ENCODE measurements at regions not wholly inside any gene's neighbourhood (a gene's known extent, or its start where the extent isn't known, plus 50 kb on each side); places are given as distances from the start of the nearest gene placed in this dataset.

DNA sequence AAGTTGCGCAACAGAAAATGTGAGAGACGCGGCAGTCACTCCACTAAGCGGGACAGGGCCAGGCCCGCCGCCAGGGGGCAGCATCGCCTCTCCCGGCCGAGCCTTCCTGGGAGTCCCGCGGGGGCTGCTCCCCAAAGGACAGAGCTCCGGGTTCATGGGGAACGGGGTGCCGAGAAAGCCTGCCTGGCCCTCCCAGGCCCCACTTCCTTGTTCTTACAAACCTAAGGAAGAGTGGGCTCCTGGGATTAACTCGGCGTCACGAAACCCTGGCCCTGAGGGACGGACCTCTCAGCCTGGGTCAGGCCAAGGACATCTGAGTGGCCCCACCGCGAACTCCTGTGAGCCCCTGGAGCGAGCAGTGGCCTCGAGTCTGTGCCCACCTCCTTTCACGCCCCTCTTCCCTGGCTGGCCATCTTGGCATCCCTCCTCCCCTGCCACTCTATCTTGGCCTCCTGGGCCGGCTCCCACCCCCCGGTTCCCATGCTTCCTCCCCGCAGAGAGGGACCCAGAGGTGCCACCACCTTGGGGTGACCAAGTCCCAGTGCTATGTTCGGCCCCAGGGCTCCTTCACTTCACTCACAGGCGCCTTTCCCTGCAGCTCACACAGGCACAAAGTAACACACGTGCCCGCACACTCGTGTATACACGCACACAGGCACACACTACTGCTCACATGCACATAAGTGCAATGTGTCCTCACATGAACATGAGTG is 99.9 kb upstream of the FGF3 start:
- Histone ChIP-seq H3K4me1 (ENCODE audit: control insufficient read depth in 1 of 2, insufficient read depth in 2 of 2, low read length in 2 of 2) (peaks cover 4 to 15% of the 10 kb centered on the region in 2 donors), H3K9ac (ENCODE audit: low read depth in 1 of 2, low read length in 2 of 2) (no peak overlapping the region), H3K27ac (ENCODE audit: low read depth, low read length) (no peak overlapping the region), H3K4me3 (ENCODE audit: low read depth in 1 of 2, low read length in 2 of 2) (no peak overlapping the region), H3K36me3 (ENCODE audit: control insufficient read depth in 1 of 2, insufficient read depth in 2 of 2, low read length in 2 of 2) (no peaks in the 10 kb centered on the region), H3K9me3 (ENCODE audit: control insufficient read depth in 1 of 2, low read length in 2 of 2) (no peaks in the 10 kb centered on the region), H3K27me3 (ENCODE audit: control insufficient read depth in 1 of 2, insufficient read depth in 2 of 2, low read length in 2 of 2) (peaks cover 7 to 20% of the 10 kb centered on the region in 2 donors)

DNA sequence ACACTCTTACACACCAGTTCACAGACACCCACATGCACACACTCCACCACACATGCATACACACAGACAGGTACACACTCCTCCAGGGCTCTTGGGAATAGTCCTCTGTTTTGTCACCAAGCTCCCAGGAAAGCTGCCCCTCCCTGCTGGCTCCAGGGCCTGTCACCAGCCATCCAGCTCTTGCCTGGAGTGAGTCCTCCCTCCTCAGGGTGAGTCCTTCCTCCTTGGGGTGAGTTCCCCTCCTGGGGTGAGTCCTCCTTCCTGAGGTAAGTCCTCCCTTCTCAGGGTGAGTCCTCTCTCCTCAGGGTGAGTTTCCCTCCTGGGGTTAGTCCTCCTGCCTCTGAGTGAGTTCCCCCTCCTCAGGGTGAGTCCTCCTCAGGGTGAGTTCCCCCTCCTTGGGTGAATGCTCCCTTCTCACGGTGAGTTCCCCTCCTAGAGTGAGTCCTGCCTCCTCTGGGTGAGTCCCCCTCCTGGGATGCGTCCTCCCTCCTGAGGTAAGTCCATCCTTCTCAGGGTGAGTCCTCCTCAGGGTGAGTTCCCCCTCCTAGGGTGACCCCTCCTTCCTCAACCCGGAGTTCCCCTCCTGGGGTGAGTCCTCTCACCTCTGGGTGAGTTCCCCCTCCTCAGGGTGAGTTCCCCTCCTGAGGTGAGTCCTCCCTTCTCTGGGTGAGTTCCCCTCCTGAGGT is 100.6 kb upstream of the FGF3 start:
- H3K27ac ChIP-seq (ENCODE audit: low read depth, low read length): no peak overlapping the region
- no peaks in the 10 kb centered on the region for H3K9me3 ChIP-seq (ENCODE audit: control insufficient read depth in 1 of 2, low read length in 2 of 2)
- no peak overlapping the region for H3K4me3 ChIP-seq (ENCODE audit: low read depth in 1 of 2, low read length in 2 of 2)
- H3K36me3 ChIP-seq (ENCODE audit: control insufficient read depth in 1 of 2, insufficient read depth in 2 of 2, low read length in 2 of 2): no peaks in the 10 kb centered on the region
- H3K4me1 ChIP-seq (ENCODE audit: control insufficient read depth in 1 of 2, insufficient read depth in 2 of 2, low read length in 2 of 2): peaks cover 4 to 15% of the 10 kb centered on the region in 2 donors
- H3K9ac ChIP-seq (ENCODE audit: low read depth in 1 of 2, low read length in 2 of 2): no peak overlapping the region
- peaks cover 12 to 20% of the 10 kb centered on the region in 2 donors for H3K27me3 ChIP-seq (ENCODE audit: control insufficient read depth in 1 of 2, insufficient read depth in 2 of 2, low read length in 2 of 2)

DNA sequence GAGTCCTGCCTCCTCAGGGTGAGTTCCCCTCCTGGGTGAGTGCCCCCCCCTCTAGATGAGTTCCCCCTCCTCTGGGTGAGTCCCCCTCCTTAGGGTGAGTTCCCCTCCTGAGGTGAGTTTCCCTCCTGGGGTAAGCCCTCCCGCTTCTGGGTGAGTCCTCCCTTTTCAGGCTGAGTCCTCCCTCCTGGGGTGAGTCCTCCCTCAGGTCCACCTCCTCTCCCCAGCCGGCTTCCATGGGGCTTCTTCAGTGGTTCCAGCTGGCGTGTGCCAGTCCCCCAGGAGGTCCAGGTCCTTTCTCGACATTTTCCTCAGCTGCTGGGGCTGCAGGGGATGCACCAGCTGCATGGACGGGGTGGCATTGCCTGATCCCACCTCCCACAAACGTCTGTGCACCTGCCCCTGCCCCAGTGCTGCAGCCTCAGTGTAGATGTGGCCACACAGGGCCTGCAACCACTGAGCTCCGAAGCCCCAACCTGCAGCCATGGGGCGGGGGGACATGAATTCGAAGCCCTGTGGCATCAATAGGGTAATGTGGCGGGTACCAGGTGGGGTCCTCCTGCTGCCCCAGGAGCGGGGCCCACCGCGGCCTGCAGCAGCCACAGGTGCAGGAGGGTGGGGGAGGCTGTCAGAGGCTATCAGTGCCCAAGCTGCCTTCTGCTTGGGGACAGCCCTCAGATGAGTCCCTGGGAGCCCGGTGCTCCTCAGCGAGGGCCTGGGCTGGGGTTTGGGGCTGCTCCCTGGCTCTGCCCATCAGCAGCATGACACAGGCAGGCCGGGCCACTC is 101.3 kb upstream of the FGF3 start:
- peaks cover 16 to 20% of the 10 kb centered on the region in 2 donors for H3K27me3 ChIP-seq (ENCODE audit: control insufficient read depth in 1 of 2, insufficient read depth in 2 of 2, low read length in 2 of 2)
- no peak overlapping the region for H3K27ac ChIP-seq (ENCODE audit: low read depth, low read length)
- no peaks in the 10 kb centered on the region for H3K9me3 ChIP-seq (ENCODE audit: control insufficient read depth in 1 of 2, low read length in 2 of 2)
- peaks cover 4 to 11% of the 10 kb centered on the region in 2 donors for H3K4me1 ChIP-seq (ENCODE audit: control insufficient read depth in 1 of 2, insufficient read depth in 2 of 2, low read length in 2 of 2)
- no peak overlapping the region for H3K4me3 ChIP-seq (ENCODE audit: low read depth in 1 of 2, low read length in 2 of 2)
- H3K9ac ChIP-seq (ENCODE audit: low read depth in 1 of 2, low read length in 2 of 2): no peak overlapping the region
- no peaks in the 10 kb centered on the region for H3K36me3 ChIP-seq (ENCODE audit: control insufficient read depth in 1 of 2, insufficient read depth in 2 of 2, low read length in 2 of 2)

DNA sequence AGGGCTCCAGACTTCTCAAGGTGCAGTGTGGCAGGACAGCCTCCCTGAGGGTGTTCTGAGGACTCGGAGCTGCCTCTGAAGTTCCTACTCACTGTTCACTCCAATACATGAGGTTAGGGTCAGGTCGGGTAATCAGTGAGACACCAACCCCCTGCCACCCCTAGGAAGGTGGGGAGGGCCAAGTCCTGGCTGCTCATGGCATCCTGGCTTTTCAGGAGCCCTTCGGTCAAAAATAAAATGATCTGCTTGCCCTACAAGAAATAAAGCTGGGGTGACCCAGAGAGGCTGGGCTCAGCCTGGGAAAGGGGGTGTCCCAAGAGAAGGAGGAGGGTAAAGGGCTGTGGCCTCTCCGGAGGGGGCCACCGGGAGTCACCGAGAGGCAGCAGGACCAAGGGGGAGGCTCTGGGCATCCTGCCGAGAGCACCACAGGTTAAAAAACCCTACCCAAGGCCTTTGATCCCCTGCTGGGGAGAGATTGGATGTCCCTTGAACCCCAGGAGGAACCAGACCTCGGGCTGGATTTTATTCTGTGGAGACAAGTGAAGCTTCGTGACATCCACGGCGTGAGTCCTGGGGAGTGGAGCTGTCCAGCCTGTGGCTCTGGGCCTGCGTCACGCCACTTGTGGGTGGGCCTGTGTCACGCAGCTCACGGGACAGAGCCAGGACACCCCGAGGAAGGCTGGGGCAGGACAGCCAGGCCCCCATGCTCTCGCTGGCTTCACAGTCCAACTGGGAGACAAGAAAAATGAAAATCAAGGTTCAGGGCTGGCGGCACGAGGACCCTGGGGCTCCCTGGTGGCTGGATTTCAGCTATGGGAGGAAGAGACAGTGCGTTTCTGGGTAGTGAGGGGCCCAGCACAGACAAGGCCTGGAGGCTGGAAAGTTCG is 102.2 kb upstream of the FGF3 start:
- Histone ChIP-seq H3K27me3 (ENCODE audit: control insufficient read depth in 1 of 2, insufficient read depth in 2 of 2, low read length in 2 of 2) (peaks cover 20 to 24% of the 10 kb centered on the region in 2 donors), H3K4me1 (ENCODE audit: control insufficient read depth in 1 of 2, insufficient read depth in 2 of 2, low read length in 2 of 2) (peaks cover 0 to 5% of the 10 kb centered on the region in 2 donors), H3K4me3 (ENCODE audit: low read depth in 1 of 2, low read length in 2 of 2) (no peak overlapping the region), H3K27ac (ENCODE audit: low read depth, low read length) (no peak overlapping the region), H3K9ac (ENCODE audit: low read depth in 1 of 2, low read length in 2 of 2) (no peak overlapping the region), H3K36me3 (ENCODE audit: control insufficient read depth in 1 of 2, insufficient read depth in 2 of 2, low read length in 2 of 2) (no peaks in the 10 kb centered on the region), H3K9me3 (ENCODE audit: control insufficient read depth in 1 of 2, low read length in 2 of 2) (no peaks in the 10 kb centered on the region)

DNA sequence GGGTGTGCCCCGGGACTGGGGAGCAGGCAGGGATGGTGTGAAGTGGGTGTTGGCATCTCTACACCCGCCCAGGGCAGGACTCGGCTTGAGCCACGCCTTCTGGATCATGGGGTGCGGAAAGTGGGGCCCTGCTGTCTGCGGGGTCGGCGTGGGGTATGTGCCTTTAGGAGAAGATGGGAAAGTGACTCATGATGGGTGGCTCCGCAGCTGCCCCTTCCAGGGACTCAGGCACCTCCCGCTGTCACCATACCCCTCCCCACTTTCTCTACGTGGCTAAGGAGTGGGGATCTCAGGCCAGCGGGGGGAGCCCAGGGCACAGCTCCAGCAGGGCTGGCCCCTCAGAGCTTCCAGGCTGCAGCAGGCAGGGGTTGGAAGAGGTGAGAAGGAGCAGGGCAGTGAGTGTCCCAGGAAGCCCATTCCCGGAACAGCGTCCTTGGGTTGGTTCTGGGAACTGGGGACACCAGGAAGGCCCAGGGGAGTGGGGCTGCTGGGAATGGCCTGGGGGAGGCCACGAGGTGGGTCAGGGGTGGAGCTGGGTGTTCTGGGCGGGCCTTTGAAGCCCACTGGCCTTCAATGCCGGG is 102.9 kb upstream of the FGF3 start:
- H3K27ac ChIP-seq (ENCODE audit: low read depth, low read length): no peak overlapping the region

DNA sequence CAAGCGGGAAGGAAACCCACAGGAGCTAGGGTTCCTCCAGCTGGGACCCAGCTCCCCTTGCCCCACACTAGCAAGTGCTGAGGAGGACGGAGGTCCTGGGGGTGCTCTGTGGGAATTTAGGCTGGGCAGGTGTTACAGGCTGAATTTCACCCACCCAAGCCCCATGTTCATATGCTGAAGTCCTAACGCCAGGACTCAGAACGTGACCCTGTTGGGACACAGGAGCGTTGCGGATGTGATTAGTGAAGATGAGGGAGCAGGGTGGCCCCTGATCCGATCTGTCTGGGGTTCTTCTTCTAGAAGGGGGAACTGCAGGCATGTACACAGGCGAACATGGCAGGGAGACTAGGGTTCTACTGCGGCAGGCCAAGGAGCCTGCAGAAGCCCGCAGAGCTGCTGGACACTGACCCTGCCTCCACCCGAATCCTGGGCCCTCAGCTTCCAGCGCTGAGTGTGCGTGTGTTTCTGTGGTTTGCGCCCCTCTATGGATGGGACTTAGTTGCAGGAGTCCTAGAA is 103.4 kb upstream of the FGF3 start:
- H3K9me3 ChIP-seq (ENCODE audit: control insufficient read depth in 1 of 2, low read length in 2 of 2): no peaks in the 10 kb centered on the region
- no peak overlapping the region for H3K4me3 ChIP-seq (ENCODE audit: low read depth in 1 of 2, low read length in 2 of 2)
- H3K27ac ChIP-seq (ENCODE audit: low read depth, low read length): no peak overlapping the region
- H3K9ac ChIP-seq (ENCODE audit: low read depth in 1 of 2, low read length in 2 of 2): no peak overlapping the region
- peaks cover 20 to 24% of the 10 kb centered on the region in 2 donors for H3K27me3 ChIP-seq (ENCODE audit: control insufficient read depth in 1 of 2, insufficient read depth in 2 of 2, low read length in 2 of 2)
- H3K4me1 ChIP-seq (ENCODE audit: control insufficient read depth in 1 of 2, insufficient read depth in 2 of 2, low read length in 2 of 2): peaks cover 0 to 5% of the 10 kb centered on the region in 2 donors
- H3K36me3 ChIP-seq (ENCODE audit: control insufficient read depth in 1 of 2, insufficient read depth in 2 of 2, low read length in 2 of 2): no peaks in the 10 kb centered on the region

More for the DNA sequence above, 102.9 kb upstream of the FGF3 start:
- no peaks in the 10 kb centered on the region for H3K9me3 ChIP-seq (ENCODE audit: control insufficient read depth in 1 of 2, low read length in 2 of 2)
- no peaks in the 10 kb centered on the region for H3K36me3 ChIP-seq (ENCODE audit: control insufficient read depth in 1 of 2, insufficient read depth in 2 of 2, low read length in 2 of 2)
- peaks cover 0 to 5% of the 10 kb centered on the region in 2 donors for H3K4me1 ChIP-seq (ENCODE audit: control insufficient read depth in 1 of 2, insufficient read depth in 2 of 2, low read length in 2 of 2)
- H3K27me3 ChIP-seq (ENCODE audit: control insufficient read depth in 1 of 2, insufficient read depth in 2 of 2, low read length in 2 of 2): peaks cover 20 to 24% of the 10 kb centered on the region in 2 donors
- H3K4me3 ChIP-seq (ENCODE audit: low read depth in 1 of 2, low read length in 2 of 2): no peak overlapping the region
- no peak overlapping the region for H3K9ac ChIP-seq (ENCODE audit: low read depth in 1 of 2, low read length in 2 of 2)

DNA sequence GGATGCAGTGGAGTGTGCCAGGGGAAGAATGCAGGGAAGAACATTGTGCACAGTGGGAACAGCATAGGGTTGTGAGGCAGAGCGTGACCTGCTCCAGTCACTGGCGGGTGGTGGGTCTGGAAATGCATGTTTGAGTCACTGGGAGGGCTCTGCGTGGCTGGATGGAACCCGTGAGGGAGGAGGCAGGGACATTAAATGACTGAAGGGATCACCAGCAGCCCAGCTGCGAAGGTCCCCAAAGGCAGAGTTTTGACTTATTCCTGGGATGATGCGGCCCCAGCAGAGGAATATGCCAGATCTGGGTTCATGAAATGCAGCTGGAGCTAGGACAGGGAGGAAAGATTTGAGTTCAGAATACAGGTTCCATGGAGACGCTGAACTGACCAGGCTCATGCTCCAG is 104.0 kb upstream of the FGF3 start:
- Histone ChIP-seq H3K9ac (ENCODE audit: low read depth in 1 of 2, low read length in 2 of 2) (no peak overlapping the region), H3K9me3 (ENCODE audit: control insufficient read depth in 1 of 2, low read length in 2 of 2) (no peaks in the 10 kb centered on the region), H3K27me3 (ENCODE audit: control insufficient read depth in 1 of 2, insufficient read depth in 2 of 2, low read length in 2 of 2) (peaks cover 17 to 21% of the 10 kb centered on the region in 2 donors), H3K27ac (ENCODE audit: low read depth, low read length) (no peak overlapping the region), H3K4me3 (ENCODE audit: low read depth in 1 of 2, low read length in 2 of 2) (no peak overlapping the region), H3K4me1 (ENCODE audit: control insufficient read depth in 1 of 2, insufficient read depth in 2 of 2, low read length in 2 of 2) (peaks cover 0 to 5% of the 10 kb centered on the region in 2 donors), H3K36me3 (ENCODE audit: control insufficient read depth in 1 of 2, insufficient read depth in 2 of 2, low read length in 2 of 2) (no peaks in the 10 kb centered on the region)

DNA sequence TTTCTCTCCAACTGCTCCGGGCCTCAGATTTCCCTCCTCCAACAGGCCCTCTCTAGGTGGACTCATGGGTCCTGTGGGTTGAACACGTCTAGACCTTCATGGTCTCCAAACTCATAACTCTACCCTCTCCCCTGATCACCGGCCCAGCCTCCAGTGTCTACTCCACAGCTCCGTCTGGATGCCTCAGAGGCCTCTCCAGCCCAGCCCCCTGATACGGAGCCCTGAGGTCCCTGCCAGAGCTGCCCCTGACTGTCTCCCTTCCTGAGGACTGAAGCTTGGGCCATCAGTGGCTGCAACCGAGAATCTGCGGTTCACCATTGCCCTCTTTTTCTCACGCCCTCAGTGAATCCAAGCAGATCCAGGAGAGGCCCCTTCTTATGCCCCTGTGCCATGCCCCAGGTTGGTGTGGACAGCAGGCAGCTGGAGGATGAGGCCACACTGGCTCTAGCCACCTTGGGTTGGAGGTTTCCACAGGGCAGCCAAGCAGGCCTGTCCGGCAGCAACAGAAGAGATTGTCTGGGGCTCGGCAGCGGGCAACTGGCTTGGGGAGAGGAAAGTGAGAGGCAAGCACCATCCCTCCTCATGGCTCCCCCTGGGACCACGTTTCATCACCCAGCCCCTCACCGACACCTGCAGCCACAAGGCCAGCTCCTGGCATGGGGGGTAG is 104.6 kb upstream of the FGF3 start:
- Histone ChIP-seq H3K4me3 (ENCODE audit: low read depth in 1 of 2, low read length in 2 of 2) (no peak overlapping the region), H3K4me1 (ENCODE audit: control insufficient read depth in 1 of 2, insufficient read depth in 2 of 2, low read length in 2 of 2) (peaks cover 0 to under 1% of the 10 kb centered on the region in 2 donors), H3K9me3 (ENCODE audit: control insufficient read depth in 1 of 2, low read length in 2 of 2) (no peaks in the 10 kb centered on the region), H3K27me3 (ENCODE audit: control insufficient read depth in 1 of 2, insufficient read depth in 2 of 2, low read length in 2 of 2) (peaks cover 12 to 17% of the 10 kb centered on the region in 2 donors), H3K27ac (ENCODE audit: low read depth, low read length) (no peak overlapping the region), H3K9ac (ENCODE audit: low read depth in 1 of 2, low read length in 2 of 2) (no peak overlapping the region), H3K36me3 (ENCODE audit: control insufficient read depth in 1 of 2, insufficient read depth in 2 of 2, low read length in 2 of 2) (no peaks in the 10 kb centered on the region)
